ENCODE measurements at regions not wholly inside any gene's neighbourhood (a gene's known extent, or its start where the extent isn't known, plus 50 kb on each side); places are given as distances from the start of the nearest gene placed in this dataset.

GRCh38 chr1:47701741-47702515 is 264.1 kb downstream of the FOXD2 start:
- DNase-seq (ENCODE audit: low read depth, low spot score), result no peak

DNA sequence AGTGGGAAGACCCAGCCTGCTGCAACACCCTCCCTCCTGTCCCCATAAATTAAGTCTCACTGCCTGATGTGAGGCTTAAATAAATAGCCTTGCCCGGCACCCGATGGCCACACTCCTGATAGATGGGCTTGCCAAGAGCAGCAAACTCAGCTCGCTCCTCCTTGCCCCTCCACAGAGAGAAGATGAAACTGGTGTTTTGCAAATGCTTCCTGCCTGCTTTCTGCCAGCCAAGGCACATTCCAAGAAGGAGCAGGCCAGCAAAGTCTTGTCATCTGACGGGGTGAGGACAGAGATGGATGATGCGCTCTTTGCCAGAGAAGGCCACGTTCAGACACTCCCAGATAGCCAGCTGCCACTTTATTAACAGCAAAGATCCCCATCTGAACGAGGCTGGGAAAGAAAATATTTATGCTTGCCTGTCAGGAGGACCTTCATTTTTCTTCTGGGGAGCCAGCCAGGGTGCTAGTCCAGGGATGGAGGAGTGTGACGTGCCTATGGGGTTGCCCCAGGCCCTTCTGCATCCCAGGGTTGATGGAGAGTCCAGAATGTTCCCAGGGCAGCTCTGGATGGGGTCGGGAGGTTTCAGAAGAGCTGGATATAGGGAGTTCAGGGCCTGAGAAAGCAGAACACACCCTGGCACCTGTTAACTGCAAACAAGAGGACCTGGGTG is 265.4 kb downstream of the FOXD2 start:
- DNase-seq (ENCODE audit: low read depth, low spot score), result no peak

DNA sequence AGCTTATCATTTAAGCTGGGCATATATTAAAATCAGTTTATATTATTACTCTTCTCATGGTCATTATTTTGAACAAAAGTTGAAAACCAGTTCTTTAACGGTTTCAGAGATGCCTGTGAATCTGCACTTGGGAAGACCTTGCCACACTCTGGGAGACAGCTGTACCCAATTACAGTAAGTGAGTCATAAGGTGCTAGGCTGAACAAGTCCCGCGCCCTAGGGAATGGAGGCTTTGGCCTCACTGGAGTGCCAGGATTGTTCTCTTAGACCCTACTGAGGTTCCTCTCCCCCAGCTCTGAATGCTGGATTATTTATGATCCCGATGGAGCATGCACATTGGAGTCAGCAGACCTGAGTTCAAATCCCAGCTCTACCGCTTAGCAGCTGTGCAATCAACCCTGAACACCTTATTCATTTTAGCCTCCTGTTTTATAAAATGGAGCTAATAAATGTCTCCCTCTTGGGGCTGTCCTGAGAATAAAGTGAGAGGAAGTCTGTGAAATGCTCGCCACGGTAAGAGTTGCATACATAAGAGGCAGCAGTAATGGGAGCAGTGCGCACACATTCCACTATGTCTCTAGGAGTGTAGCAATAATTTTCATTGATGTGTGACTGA is 266.2 kb downstream of the FOXD2 start:
- no peak for DNase-seq (ENCODE audit: low read depth, low spot score)

DNA sequence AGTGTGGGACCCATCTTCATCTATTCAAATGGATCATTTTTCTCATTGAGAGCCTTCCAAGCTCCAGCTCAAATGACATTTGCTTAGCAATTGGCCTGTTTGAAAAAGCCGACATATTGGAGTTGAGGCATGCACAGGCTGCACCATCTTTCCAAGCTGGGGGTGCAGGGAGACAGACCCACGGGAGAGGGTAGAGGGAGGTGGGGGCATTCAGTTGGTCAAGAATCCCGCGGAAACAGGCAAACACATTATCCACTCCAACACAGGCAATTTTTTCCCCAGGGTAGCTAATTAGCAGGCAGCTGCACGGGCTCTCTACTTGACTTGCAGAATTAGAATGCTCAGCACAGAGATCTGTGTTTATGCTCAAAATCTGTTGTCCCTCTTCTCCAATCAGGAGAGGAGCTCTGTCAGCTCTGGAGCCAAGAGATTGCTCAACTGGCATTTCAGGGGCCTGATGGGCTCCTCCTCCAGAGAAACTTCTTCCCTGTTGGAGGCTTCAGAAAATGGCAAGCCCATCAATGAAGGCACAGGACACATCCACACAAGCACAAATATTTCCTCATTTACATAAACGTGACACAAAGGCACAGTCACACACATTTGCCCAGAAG is 267.8 kb downstream of the FOXD2 start:
- no peak for DNase-seq (ENCODE audit: low read depth, low spot score)

DNA sequence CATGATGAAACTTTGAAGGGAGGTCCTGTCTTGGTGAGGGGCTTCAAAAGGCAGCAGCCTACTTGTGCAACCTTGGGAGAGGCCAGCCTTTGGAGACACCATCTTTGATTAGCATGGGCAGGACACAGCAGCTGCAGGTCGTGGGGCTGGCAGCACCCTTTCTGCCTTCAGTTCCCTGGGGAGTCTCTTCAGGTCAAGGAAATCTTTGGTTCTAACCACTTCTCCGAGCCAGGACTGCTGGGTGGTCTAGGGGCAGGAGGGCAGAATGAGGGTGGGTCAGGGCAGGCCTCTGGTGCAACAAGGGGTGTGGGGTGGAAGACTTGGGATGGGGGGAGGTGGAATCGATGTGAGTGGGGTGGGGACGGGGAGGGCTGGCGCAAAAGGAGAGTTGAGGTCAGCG is 269.7 kb downstream of the FOXD2 start:
- DNase-seq (ENCODE audit: low read depth, low spot score), result no peak

- no peak for DNase-seq (ENCODE audit: low read depth, low spot score)
Measured at GRCh38 chr1:47708019-47708535, 270.2 kb downstream of the FOXD2 start.

DNA sequence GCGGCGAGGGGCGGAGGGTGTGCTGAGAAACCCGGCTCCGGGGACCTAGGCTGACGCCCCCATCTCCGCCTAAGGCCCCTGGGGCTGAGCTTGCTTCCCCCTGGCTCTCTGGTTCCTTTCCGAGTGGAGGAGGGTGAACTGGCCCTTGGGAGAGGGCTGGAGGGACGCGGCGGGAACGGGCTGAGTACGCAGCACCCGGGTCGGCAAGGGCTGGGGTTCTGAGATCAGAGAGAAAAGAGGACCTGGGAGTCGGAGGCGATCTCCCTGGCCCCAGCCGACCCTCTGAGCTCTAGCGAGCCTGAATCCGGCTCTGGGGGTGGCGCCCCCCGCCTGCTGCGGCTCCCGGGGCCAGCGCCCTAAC is 270.8 kb downstream of the FOXD2 start:
- DNase-seq (ENCODE audit: low read depth, low spot score), result no peak

- peak; percentile 65 for DNase-seq (ENCODE audit: low read depth, low spot score)
Measured at GRCh38 chr1:47709019-47709871, 271.4 kb downstream of the FOXD2 start.

DNA sequence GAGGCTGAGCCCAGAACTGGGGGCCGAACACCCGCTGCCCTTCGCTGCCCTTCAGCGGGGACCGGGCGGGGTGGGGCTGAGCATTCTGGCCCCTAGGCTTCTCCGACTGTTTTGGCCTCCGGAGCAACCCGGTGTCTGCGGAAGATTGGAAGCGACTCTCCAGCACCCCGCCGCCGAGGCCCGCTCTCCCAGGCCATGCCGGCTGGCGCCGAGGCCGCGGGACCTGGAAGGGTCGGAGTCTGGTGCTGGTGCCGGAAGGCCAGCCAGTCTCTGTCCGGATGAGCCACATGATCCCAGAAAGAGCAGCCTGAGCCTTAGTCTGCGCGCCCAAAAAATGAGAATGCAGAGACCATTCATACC is 272.0 kb downstream of the FOXD2 start:
- no peak for DNase-seq (ENCODE audit: low read depth, low spot score)

DNA sequence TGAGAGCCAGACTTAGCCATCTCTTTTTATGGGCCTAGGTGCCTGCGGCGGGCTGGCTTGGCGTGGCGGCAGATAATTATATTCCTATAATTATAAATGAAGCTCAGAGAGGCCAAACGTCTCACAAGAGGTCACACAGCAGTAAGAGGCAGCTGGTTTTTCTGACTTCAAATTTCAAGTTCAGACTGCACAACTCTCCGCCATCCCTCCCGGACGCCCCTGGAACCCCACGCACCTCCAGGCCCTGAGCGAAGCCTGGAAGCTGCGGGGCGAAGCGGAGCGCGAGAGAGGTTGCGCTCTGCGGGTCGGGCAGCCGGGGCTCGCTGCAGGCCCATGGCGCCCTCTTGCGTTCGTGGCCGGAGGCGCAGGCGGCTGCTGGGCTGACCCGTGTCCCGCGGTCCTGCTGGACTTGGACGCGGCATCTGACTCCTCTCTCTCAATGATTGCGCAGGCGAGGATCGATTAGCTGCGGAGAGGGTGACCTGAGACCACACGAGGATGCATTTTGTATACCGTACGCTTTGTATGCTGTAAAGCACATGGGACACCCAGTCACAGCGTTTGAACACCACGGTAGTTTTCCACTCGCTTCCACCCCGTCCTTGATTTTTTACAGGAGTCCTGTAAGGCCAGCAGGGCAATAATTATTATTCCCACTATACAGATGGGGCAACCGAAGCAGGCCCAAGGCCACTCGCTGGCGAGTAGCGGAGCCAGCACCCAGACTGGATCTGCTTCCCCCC is 272.7 kb downstream of the FOXD2 start:
- DNase-seq (ENCODE audit: low read depth, low spot score), result peak; percentile 82
